GM12878 (cell line): ENCODE measurements at regions not wholly inside any gene's neighbourhood (a gene's known extent, or its start where the extent isn't known, plus 50 kb on each side); places are given as distances from the start of the nearest gene placed in this dataset.

ENCODE experiments used
- ATAC-seq: fragments of 200-7000 bp; cut with Tn5 transposase; 3 replicates; pipeline ENCODE4 v1.9.1; 2020; ENCODE audit warnings: mild to moderate bottlenecking, moderate library complexity
- BruUV-seq: library from RNA; stranded (reverse); fragments of 400-500 nt; replicated peaks from 2 replicates; lab custom pipeline; 2021; lab: Mats Ljungman, UMichigan
- CTCF ChIA-PET: fragments of 300-600 bp; sonication (Branson Sonifier 250); formaldehyde crosslinking; extraction: SDS; loops from one replicate; lab custom pipeline; 2021; ENCODE audit warnings: inconsistent platforms; lab: Yijun Ruan, JAX
- POLR2A ChIA-PET: fragments of 350-600 bp; formaldehyde crosslinking; extraction: SDS; loops from one replicate; lab custom pipeline; 2021; ENCODE audit warnings: inconsistent platforms; lab: Charles Lee
- RAD21 ChIA-PET: fragments of 300-600 bp; sonication (Branson Sonifier 250); formaldehyde crosslinking; loops from one replicate; lab custom pipeline; 2023; ENCODE audit warnings: antibody characterized with exemption; ENCODE audit not compliant: unreplicated experiment; lab: Charles Lee
- SMC1A ChIA-PET: fragments of 300-600 bp; sonication (Branson Sonifier 250); formaldehyde crosslinking; loops from one replicate; lab custom pipeline; 2023; ENCODE audit not compliant: unreplicated experiment, uncharacterized antibody; lab: Charles Lee
- DNase-seq: peaks from one replicate; pipeline ENCODE4 v3.0.0-alpha.2; 2011; ENCODE audit warnings: low read depth, low spot score
- FAIRE-seq: peaks from 3 replicates; lab custom pipeline; 2011; peaks lifted over from hg19 to GRCh38; lab: Jason Lieb, UNC
- H2AFZ ChIP-seq: 2 replicates; pipeline ENCODE4 v1.6.0; 2011; ENCODE audit warnings: low read depth, low read length, control low read depth; ENCODE audit not compliant: control insufficient read depth
- H3K27ac ChIP-seq: 2 replicates; pipeline ENCODE4 v1.5.1; 2011; ENCODE audit warnings: control low read depth; ENCODE audit not compliant: control insufficient read depth, insufficient read depth
- H3K27me3 ChIP-seq, 2 experiments: replicated peaks in 1 of 2; 2 replicates each; pipeline versions ENCODE4 v1.6.0 to v1.6.1; 2011; ENCODE audit warnings: low read length in 1 of 2; ENCODE audit not compliant: control insufficient read depth in 2 of 2, insufficient read depth in 2 of 2
- H3K36me3 ChIP-seq, 2 experiments: 2 replicates each; pipeline ENCODE4 v1.5.1; 2011; ENCODE audit warnings: low read length in 1 of 2; ENCODE audit not compliant: control insufficient read depth in 2 of 2, insufficient read depth in 2 of 2
- H3K4me1 ChIP-seq: 2 replicates; pipeline ENCODE4 v1.6.1; 2011; ENCODE audit warnings: mild to moderate bottlenecking, low read length, moderate library complexity, mixed read lengths; ENCODE audit not compliant: control insufficient read depth, insufficient read depth
- H3K4me2 ChIP-seq: 2 replicates; pipeline ENCODE4 v1.6.0; 2011; ENCODE audit warnings: control low read depth; ENCODE audit not compliant: control insufficient read depth, insufficient read depth
- H3K4me3 ChIP-seq: fragments of 200-600 bp; sonication (generic); 2 replicates; pipeline ENCODE4 v1.5.1; 2016
- H3K79me2 ChIP-seq: 2 replicates; pipeline ENCODE4 v1.6.0; 2011; ENCODE audit warnings: low read length; ENCODE audit not compliant: control insufficient read depth, insufficient read depth
- H3K9ac ChIP-seq: 2 replicates; pipeline ENCODE4 v1.8.0; 2011; ENCODE audit warnings: low read length, control low read depth, mixed read lengths; ENCODE audit not compliant: control insufficient read depth, insufficient read depth
- H3K9me3 ChIP-seq: replicated peaks from 3 replicates; pipeline ENCODE4 v1.5.1; 2011; ENCODE audit warnings: mild to moderate bottlenecking, low read length; ENCODE audit not compliant: control insufficient read depth, insufficient read depth
- H4K20me1 ChIP-seq: 2 replicates; pipeline ENCODE4 v1.6.0; 2011; ENCODE audit not compliant: control insufficient read depth, insufficient read depth
- CBX3 ChIP-seq: fragments of 200-600 bp; sonication (generic); IDR thresholded peaks from 2 replicates; pipeline ENCODE4 v1.6.1; 2016; ENCODE audit warnings: low read depth, borderline replicate concordance
- CBX5 ChIP-seq: sonication (generic); IDR thresholded peaks from 2 replicates; pipeline ENCODE4 v1.6.1; 2016; ENCODE audit warnings: low read depth, moderate library complexity, mild to moderate bottlenecking, inconsistent platforms
- CREM ChIP-seq: IDR thresholded peaks from 2 replicates; pipeline ENCODE4 v1.6.1; 2014; ENCODE audit warnings: antibody characterized with exemption, low read depth
- DPF2 ChIP-seq: fragments of 450-650 bp; IDR thresholded peaks from 2 replicates; pipeline ENCODE4 v1.6.1; 2017; ENCODE audit warnings: mild to moderate bottlenecking
- FOXM1 ChIP-seq: IDR thresholded peaks from 2 replicates; pipeline ENCODE4 v1.6.1; 2012; ENCODE audit warnings: low read depth, mild to moderate bottlenecking, inconsistent platforms, low read length, moderate library complexity
- HDAC6 ChIP-seq: fragments of 200-600 bp; sonication (generic); IDR thresholded peaks from one replicate; pipeline ENCODE4 v1.8.0; 2017; ENCODE audit warnings: antibody characterized with exemption; ENCODE audit not compliant: unreplicated experiment
- KAT2A ChIP-seq: conservative IDR thresholded peaks from 2 replicates; pipeline ENCODE4 v1.6.1; 2011; ENCODE audit warnings: low read depth, low read length; ENCODE audit not compliant: control insufficient read depth
- NFXL1 ChIP-seq: fragments of 450-650 bp; IDR thresholded peaks from 2 replicates; pipeline ENCODE4 v1.6.1; 2017; ENCODE audit warnings: antibody characterized with exemption, mild to moderate bottlenecking, borderline replicate concordance
- NRF1 ChIP-seq: conservative IDR thresholded peaks from 2 replicates; pipeline ENCODE4 v1.6.1; 2011; ENCODE audit warnings: mild to moderate bottlenecking, low read depth, low read length, improper control_type of control experiment
- RUNX3 ChIP-seq: IDR thresholded peaks from 2 replicates; pipeline ENCODE4 v1.6.1; 2012; ENCODE audit warnings: low read length, inconsistent platforms
- SMARCA5 ChIP-seq: fragments of 450-650 bp; IDR thresholded peaks from 2 replicates; pipeline ENCODE4 v1.6.1; 2017; ENCODE audit warnings: mild to moderate bottlenecking
- STAT1 ChIP-seq: fragments of 450-650 bp; conservative IDR thresholded peaks from 2 replicates; pipeline ENCODE4 v1.6.1; 2014; ENCODE audit warnings: antibody characterized with exemption, mild to moderate bottlenecking
- ZNF24 ChIP-seq: fragments of 450-650 bp; IDR thresholded peaks from 2 replicates; pipeline ENCODE4 v1.6.1; 2017; ENCODE audit warnings: antibody characterized with exemption, mild to moderate bottlenecking
- WGBS: methylation state at CpG from one replicate; pipeline ENCODE4 v1.1.6; 2016; ENCODE audit warnings: low lambda C conversion rate; ENCODE audit not compliant: insufficient replicate concordance, insufficient coverage; ENCODE audit errors: missing lambda C conversion rate; 5-methylcytosine and 5-hydroxymethylcytosine counted together
- in situ Hi-C: fragments of 300-500 bp; cut with MboI; formaldehyde crosslinking; loops from 9 replicates; pipeline ENCODE4 v1.14.3; 2018; ENCODE audit warnings: mixed read lengths
- intact Hi-C: fragments of 100-400 bp; cut with micrococcal nuclease; formaldehyde crosslinking; loops from one replicate; pipeline ENCODE4 v1.14.2; 2022; ENCODE audit not compliant: unreplicated experiment

DNA sequence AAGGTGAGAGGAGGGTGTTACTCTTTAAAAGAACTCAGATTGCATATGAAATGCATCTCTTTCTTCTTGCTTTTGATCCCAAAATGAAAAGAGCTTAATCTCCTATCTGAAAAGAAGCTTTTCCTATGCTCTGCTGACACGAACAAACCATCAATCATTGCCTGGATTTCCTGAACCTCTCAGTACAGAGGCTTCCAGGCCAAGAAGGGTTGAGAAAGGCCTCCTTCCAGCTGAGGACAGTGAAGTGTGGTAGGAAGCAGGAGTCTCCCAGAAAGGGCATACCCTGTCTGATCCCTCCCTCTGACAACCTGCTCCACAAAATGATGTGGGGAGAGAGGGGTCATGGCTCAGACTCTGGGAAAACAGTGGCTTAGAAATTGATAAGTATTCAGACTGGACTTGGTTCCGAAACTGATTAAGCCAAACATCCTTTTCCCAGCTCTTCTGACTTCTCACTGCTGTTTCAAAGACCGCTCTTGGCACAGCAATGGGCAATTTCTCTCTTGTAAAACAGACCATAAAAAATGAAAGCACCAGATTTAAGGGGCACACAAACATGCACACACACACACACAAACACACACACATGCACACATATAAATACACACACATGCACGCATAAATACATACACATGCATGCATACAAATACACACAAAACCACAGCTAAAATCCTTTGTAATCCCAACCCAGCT, 310.3 kb downstream of the SIPA1L2 start:
- intact Hi-C loops, result no loop called here
- ChIA-PET SMC1A (no interaction called here), POLR2A (no interaction called here), RAD21 (no interaction called here), CTCF (no interaction called here)
- Histone ChIP-seq H3K4me2 (no peak overlapping the region), H3K27ac (no peak overlapping the region), H2AFZ (no peak overlapping the region), H3K79me2 (no peaks in the 10 kb centered on the region), H3K9me3 (no peaks in the 10 kb centered on the region), H3K27me3 (no peaks in the 10 kb centered on the region), H3K4me1 (no peaks in the 10 kb centered on the region), H4K20me1 (no peaks in the 10 kb centered on the region), H3K36me3 (no peaks in the 10 kb centered on the region), H3K4me3 (no peak overlapping the region), H3K9ac (no peak overlapping the region)
- ATAC-seq, result no peak
- FAIRE-seq, result no peak
- TF ChIP-seq STAT1 (no peak), CBX5 (no peak), NFXL1 (no peak), FOXM1 (no peak), ZNF24 (no peak), KAT2A (no peak), SMARCA5 (no peak), NRF1 (no peak), DPF2 (no peak), CREM (no peak), RUNX3 (no peak), CBX3 (no peak), HDAC6 (no peak)
- in situ Hi-C loops, result no loop called here
- DNase-seq, result no peak
- 17% methylated on average over 4 of the region's 4 CpGs for WGBS
- BruUV-seq, result no TSS peak
